Stomach (tissue), 4 donors: ENCODE measurements at regions not wholly inside any gene's neighbourhood (a gene's known extent, or its start where the extent isn't known, plus 50 kb on each side); places are given as distances from the start of the nearest gene placed in this dataset.

ENCODE experiments used
- EP300 ChIP-seq: sonication (generic); formaldehyde crosslinking; IDR thresholded peaks from one replicate; pipeline ENCODE4 v1.6.1; 2017; ENCODE audit warnings: antibody characterized with exemption
- TF ChIP-seq, protein P1 (sequence below), 7 experiments: fragments of 450-650 bp in 4 of 7; fragments of 200-600 bp in 3 of 7; sonication (generic) in 3 of 7; IDR thresholded peaks; one replicate each; pipeline ENCODE4 v1.5.1; 2016 to 2019; ENCODE audit warnings: antibody characterized with exemption in 7 of 7, control low read depth in 2 of 7, mild to moderate bottlenecking in 1 of 7

- no peak for TF ChIP-seq EP300
- TF ChIP-seq, protein P1, sequence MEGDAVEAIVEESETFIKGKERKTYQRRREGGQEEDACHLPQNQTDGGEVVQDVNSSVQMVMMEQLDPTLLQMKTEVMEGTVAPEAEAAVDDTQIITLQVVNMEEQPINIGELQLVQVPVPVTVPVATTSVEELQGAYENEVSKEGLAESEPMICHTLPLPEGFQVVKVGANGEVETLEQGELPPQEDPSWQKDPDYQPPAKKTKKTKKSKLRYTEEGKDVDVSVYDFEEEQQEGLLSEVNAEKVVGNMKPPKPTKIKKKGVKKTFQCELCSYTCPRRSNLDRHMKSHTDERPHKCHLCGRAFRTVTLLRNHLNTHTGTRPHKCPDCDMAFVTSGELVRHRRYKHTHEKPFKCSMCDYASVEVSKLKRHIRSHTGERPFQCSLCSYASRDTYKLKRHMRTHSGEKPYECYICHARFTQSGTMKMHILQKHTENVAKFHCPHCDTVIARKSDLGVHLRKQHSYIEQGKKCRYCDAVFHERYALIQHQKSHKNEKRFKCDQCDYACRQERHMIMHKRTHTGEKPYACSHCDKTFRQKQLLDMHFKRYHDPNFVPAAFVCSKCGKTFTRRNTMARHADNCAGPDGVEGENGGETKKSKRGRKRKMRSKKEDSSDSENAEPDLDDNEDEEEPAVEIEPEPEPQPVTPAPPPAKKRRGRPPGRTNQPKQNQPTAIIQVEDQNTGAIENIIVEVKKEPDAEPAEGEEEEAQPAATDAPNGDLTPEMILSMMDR (IDR thresholded peaks at IDR 0.05) = no peak
Measured at GRCh38 chr2:10514743-10515142, 66.6 kb upstream of the ODC1 start.
